Endodermal cell (in vitro differentiated cells): ENCODE measurements at regions not wholly inside any gene's neighbourhood (a gene's known extent, or its start where the extent isn't known, plus 50 kb on each side); places are given as distances from the start of the nearest gene placed in this dataset.

Source experiments
- DNase-seq: peaks from one replicate; pipeline ENCODE4 v3.0.0-alpha.2; 2017
- H3K27ac ChIP-seq: 2 replicates; pipeline ENCODE4 v1.5.1; 2013; ENCODE audit warnings: mild to moderate bottlenecking, low read depth, low read length, moderate library complexity
- H3K27me3 ChIP-seq: 2 replicates; pipeline ENCODE4 v1.6.1; 2013; ENCODE audit warnings: mild to moderate bottlenecking, low read length, moderate library complexity; ENCODE audit not compliant: insufficient read depth, control insufficient read depth, poor library complexity, severe bottlenecking
- H3K36me3 ChIP-seq: 2 replicates; pipeline ENCODE4 v1.7.0; 2013; ENCODE audit warnings: mild to moderate bottlenecking, low read length, moderate library complexity; ENCODE audit not compliant: control insufficient read depth, insufficient read depth
- H3K4me1 ChIP-seq: one replicate; pipeline ENCODE4 v1.7.0; 2013; ENCODE audit warnings: low read length; ENCODE audit not compliant: control insufficient read depth, insufficient read depth
- H3K4me3 ChIP-seq: 2 replicates; pipeline ENCODE4 v1.5.1; 2013; ENCODE audit warnings: mild to moderate bottlenecking, low read length, moderate library complexity
- H3K9ac ChIP-seq: 2 replicates; pipeline ENCODE4 v1.6.1; 2013; ENCODE audit warnings: mild to moderate bottlenecking, low read length, moderate library complexity; ENCODE audit not compliant: poor library complexity, severe bottlenecking; ENCODE audit errors: extremely low read depth
- H3K9me3 ChIP-seq: 2 replicates; pipeline ENCODE4 v1.6.1; 2013; ENCODE audit warnings: mild to moderate bottlenecking, low read length, moderate library complexity; ENCODE audit not compliant: control insufficient read depth
- H3K27ac Mint-ChIP-seq: 2 replicates; pipeline ENCODE4 v1.8.0; 2020; ENCODE audit warnings: mixed read lengths
- H3K27me3 Mint-ChIP-seq: 2 replicates; pipeline ENCODE4 v1.8.0; 2021; ENCODE audit warnings: mild to moderate bottlenecking, mixed read lengths; ENCODE audit not compliant: insufficient read depth
- H3K36me3 Mint-ChIP-seq: 2 replicates; pipeline ENCODE4 v1.8.0; 2020; ENCODE audit warnings: low read depth, mixed read lengths
- H3K4me1 Mint-ChIP-seq: 2 replicates; pipeline ENCODE4 v1.8.0; 2020; ENCODE audit warnings: mixed read lengths
- H3K4me3 Mint-ChIP-seq: 2 replicates; pipeline ENCODE4 v1.8.0; 2020; ENCODE audit warnings: mild to moderate bottlenecking, moderate library complexity, mixed read lengths
- H3K9me3 Mint-ChIP-seq: 2 replicates; pipeline ENCODE4 v1.8.0; 2020; ENCODE audit warnings: mild to moderate bottlenecking, mixed read lengths
- CTCF ChIP-seq: fragments of 200-600 bp; sonication (generic); conservative IDR thresholded peaks from 2 replicates; pipeline ENCODE4 v1.5.0; 2021; ENCODE audit warnings: antibody characterized with exemption, mild to moderate bottlenecking
- WGBS, 2 experiments: methylation state at CpG; one replicate each; pipeline versions ENCODE4 v1.1.5 to v1.1.7; 2013; ENCODE audit warnings: missing lambda C conversion rate in 2 of 2, mixed read lengths in 1 of 2; ENCODE audit not compliant: insufficient coverage in 1 of 2, insufficient read length in 1 of 2; 5-methylcytosine and 5-hydroxymethylcytosine counted together

DNA sequence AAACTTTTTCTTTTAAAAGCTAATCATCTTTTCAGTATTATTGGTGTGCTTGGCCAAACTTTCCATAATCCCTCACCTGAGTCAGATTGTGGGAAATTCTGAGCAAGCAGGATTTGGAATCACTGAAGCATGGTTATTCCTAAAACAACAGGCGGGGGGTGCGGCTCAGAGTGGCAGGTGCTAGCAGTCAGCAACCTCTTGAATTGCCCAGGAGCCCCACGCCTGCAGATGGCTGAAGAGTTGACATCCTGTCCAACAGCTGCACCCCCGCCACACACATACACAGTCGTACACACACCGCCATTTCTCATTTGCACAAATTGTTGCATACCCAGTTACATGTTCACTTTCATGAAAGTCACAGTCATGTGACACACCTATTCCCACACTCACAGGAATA lies 96.6 kb downstream of the LHX2 start:
- Mint-ChIP-seq H3K27me3 (peaks cover 18% of the 10 kb centered on the region), H3K27ac (no peak overlapping the region), H3K9me3 (no peaks in the 10 kb centered on the region), H3K4me1 (no peaks in the 10 kb centered on the region), H3K36me3 (no peaks in the 10 kb centered on the region), H3K4me3 (no peak overlapping the region)
- peaks cover 20% of the 10 kb centered on the region for H3K27me3 ChIP-seq
- no peak overlapping the region for H3K4me3 ChIP-seq
- H3K4me1 ChIP-seq = no peaks in the 10 kb centered on the region
- H3K9ac ChIP-seq = no peak overlapping the region
- no peak for TF ChIP-seq CTCF
- no peaks in the 10 kb centered on the region for H3K9me3 ChIP-seq
- WGBS, 2 experiments = 84% methylated on average over 6 of the region's 6 CpGs; no CpG with 5 or more reads in 1 of the 2 experiments
- H3K36me3 ChIP-seq = no peaks in the 10 kb centered on the region
- no peak overlapping the region for H3K27ac ChIP-seq
- no peak for DNase-seq

DNA sequence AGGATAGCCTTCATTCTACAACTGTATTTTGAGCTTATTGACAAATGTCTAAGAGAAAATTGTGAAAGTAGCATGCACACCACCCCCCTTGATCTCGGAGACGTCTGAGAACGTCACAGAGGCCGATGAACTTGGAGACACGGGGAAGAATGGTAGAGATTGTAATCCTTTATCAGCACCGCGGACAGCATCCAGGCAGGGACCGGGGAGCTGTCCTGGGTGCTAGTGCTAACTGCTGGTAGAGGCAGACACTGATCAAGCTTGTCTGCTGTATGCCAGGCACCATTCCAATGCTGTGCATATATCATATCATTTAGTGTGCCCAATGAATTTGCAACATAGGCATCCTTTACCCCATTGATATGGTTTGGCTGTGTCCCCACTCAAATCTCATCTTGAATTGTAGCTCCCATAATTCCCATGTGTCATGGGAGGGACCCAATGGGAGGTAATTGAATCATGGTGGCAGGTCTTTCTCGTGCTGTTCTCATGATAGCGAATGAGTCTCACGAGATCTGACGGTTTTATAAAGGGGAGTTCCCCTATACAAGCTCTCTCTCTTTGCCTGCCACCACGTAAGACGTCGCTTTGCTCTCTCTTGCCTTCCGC lies 98.8 kb downstream of the LHX2 start:
- 34 to 38% methylated on average over 16 of the region's 16 CpGs for WGBS, 2 experiments
- no peaks in the 10 kb centered on the region for H3K4me1 ChIP-seq
- peaks cover 17% of the 10 kb centered on the region for H3K27me3 Mint-ChIP-seq
- H3K36me3 Mint-ChIP-seq = no peaks in the 10 kb centered on the region
- H3K36me3 ChIP-seq = no peaks in the 10 kb centered on the region
- H3K4me1 Mint-ChIP-seq = no peaks in the 10 kb centered on the region
- peaks cover 20% of the 10 kb centered on the region for H3K27me3 ChIP-seq
- peak; percentile 94 for DNase-seq
- H3K4me3 ChIP-seq = no peak overlapping the region
- TF ChIP-seq CTCF = no peak
- no peak overlapping the region for H3K4me3 Mint-ChIP-seq
- H3K9ac ChIP-seq = no peak overlapping the region
- no peaks in the 10 kb centered on the region for H3K9me3 ChIP-seq
- H3K27ac Mint-ChIP-seq = no peak overlapping the region
- H3K27ac ChIP-seq = no peak overlapping the region
- no peaks in the 10 kb centered on the region for H3K9me3 Mint-ChIP-seq

GRCh38 chr9:124116683-124117363 lies 105.3 kb downstream of the LHX2 start:
- TF ChIP-seq CTCF = no peak
- no peaks in the 10 kb centered on the region for H3K36me3 Mint-ChIP-seq
- 93 to 94% methylated on average over 6 to 8 of the region's 9 CpGs for WGBS, 2 experiments
- Histone ChIP-seq H3K9ac (no peak overlapping the region), H3K27ac (no peak overlapping the region), H3K4me3 (no peak overlapping the region), H3K9me3 (peaks cover 6% of the 10 kb centered on the region), H3K36me3 (no peaks in the 10 kb centered on the region), H3K4me1 (no peaks in the 10 kb centered on the region), H3K27me3 (no peaks in the 10 kb centered on the region)
- no peak overlapping the region for H3K4me3 Mint-ChIP-seq
- peaks cover 12% of the 10 kb centered on the region for H3K9me3 Mint-ChIP-seq
- H3K27me3 Mint-ChIP-seq = peaks cover 3% of the 10 kb centered on the region
- DNase-seq = no peak
- no peak overlapping the region for H3K27ac Mint-ChIP-seq
- peaks cover 2% of the 10 kb centered on the region for H3K4me1 Mint-ChIP-seq
